Lower leg skin (tissue), 4 donors: ENCODE measurements at regions not wholly inside any gene's neighbourhood (a gene's known extent, or its start where the extent isn't known, plus 50 kb on each side); places are given as distances from the start of the nearest gene placed in this dataset.

Source experiments
- DNase-seq, 2 donors: peaks; one replicate each; pipeline ENCODE4 v3.0.0-alpha.2; 2019; ENCODE audit warnings: low spot score in 2 of 2
- H3K4me3 ChIP-seq: fragments of 200-600 bp; sonication (generic); 2 replicates; pipeline ENCODE4 v1.5.1; 2017; ENCODE audit warnings: mild to moderate bottlenecking, low read depth; ENCODE audit not compliant: poor library complexity, severe bottlenecking
- POLR2A ChIP-seq, 2 donors: fragments of 450-650 bp; IDR thresholded peaks; one replicate each; pipeline ENCODE4 v1.6.1; 2016 to 2017; ENCODE audit warnings: antibody characterized with exemption in 2 of 2, mild to moderate bottlenecking in 1 of 2, moderate library complexity in 1 of 2
- WGBS, 2 donors: methylation state at CpG; one replicate each; pipeline ENCODE4 v1.1.5; 2018; 5-methylcytosine and 5-hydroxymethylcytosine counted together
- intact Hi-C: fragments of 100-400 bp; cut with DNase I; formaldehyde crosslinking; loops from one replicate; pipeline ENCODE4 v1.15.0; 2023; ENCODE audit warnings: low total_unique reads
- TF ChIP-seq, protein P1 (sequence below), 3 donors: fragments of 450-650 bp; IDR thresholded peaks; one replicate each; pipeline ENCODE4 v1.5.1; 2016; ENCODE audit warnings: antibody characterized with exemption in 3 of 3, mild to moderate bottlenecking in 3 of 3, moderate library complexity in 2 of 3

DNA sequence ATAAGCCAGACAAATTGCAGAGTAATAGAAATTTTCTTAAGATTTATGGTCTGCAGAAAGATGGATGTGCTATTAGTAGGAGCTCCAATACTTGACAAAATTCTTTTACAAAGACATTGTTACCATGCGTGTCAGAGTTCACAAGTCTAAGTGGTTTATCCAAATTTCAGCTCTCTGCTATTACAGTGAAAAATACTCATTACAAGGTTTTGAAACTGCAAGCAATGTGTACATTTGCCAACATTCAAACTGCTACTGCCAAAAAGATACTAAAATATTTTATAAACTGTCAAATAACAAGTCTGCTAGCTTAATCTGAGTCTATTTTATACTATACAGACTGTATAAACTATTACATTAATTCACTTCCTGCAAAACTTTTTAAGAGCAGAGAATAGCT, 1341.5 kb upstream of the ACVR2A start:
- 66 to 71% methylated on average over 1 of the region's 1 CpG for WGBS, 2 donors
- DNase-seq, result no peak
- TF ChIP-seq, protein P1, sequence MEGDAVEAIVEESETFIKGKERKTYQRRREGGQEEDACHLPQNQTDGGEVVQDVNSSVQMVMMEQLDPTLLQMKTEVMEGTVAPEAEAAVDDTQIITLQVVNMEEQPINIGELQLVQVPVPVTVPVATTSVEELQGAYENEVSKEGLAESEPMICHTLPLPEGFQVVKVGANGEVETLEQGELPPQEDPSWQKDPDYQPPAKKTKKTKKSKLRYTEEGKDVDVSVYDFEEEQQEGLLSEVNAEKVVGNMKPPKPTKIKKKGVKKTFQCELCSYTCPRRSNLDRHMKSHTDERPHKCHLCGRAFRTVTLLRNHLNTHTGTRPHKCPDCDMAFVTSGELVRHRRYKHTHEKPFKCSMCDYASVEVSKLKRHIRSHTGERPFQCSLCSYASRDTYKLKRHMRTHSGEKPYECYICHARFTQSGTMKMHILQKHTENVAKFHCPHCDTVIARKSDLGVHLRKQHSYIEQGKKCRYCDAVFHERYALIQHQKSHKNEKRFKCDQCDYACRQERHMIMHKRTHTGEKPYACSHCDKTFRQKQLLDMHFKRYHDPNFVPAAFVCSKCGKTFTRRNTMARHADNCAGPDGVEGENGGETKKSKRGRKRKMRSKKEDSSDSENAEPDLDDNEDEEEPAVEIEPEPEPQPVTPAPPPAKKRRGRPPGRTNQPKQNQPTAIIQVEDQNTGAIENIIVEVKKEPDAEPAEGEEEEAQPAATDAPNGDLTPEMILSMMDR (IDR thresholded peaks at IDR 0.05), result no peak
- TF ChIP-seq POLR2A (IDR thresholded peaks at IDR 0.05), result no peak
- no peak overlapping the region for H3K4me3 ChIP-seq
- intact Hi-C loops, result no loop called here

DNA sequence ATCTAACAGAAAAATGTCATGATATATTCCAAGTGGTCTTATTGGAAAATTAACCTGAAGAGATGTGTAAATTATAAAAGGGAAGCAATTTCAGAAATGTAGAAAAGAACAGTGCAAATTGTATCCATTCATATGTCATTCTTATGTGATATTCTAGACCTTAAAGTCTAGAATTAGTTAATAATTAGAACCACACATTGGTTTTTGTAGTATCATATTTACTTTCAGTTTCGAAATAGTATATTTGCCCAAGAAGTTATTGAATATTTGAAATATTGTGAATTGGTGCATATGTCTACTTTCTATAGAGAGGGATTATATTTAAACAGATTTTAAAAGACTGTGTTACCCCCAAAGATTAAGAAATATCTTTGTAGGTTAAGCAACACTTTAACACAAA, 1348.6 kb upstream of the ACVR2A start:
- TF ChIP-seq, protein P1 (IDR thresholded peaks at IDR 0.05), result no peak
- no peak for TF ChIP-seq POLR2A (IDR thresholded peaks at IDR 0.05)
- no peak for DNase-seq
- intact Hi-C loops, result no loop called here
- H3K4me3 ChIP-seq, result no peak overlapping the region
- WGBS, 2 donors, result 80 to 81% methylated on average over 1 of the region's 1 CpG

DNA sequence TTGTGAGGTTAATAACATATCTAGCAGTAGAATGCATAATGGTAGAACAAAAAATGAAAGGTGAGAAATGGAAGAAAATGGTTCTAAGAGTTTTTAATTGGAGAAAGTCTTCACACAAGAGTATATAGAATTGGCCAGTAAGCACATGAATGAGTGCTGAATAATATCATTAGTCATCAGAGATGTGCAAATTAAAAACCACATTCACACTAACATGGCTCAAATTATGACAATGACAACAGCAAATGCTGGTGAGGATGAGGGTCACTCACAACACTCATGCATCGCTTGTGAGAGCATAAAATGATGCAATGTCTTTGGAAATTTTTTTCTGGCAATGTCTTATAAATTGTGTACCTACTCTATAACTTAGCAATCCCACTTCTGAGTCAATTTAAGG, 1355.4 kb upstream of the ACVR2A start:
- 88 to 96% methylated on average over 1 of the region's 1 CpG for WGBS, 2 donors
- H3K4me3 ChIP-seq, result no peak overlapping the region
- TF ChIP-seq, protein P1 (IDR thresholded peaks at IDR 0.05), result no peak
- TF ChIP-seq POLR2A (IDR thresholded peaks at IDR 0.05), result no peak
- intact Hi-C loops, result no loop called here
- no peak for DNase-seq

DNA sequence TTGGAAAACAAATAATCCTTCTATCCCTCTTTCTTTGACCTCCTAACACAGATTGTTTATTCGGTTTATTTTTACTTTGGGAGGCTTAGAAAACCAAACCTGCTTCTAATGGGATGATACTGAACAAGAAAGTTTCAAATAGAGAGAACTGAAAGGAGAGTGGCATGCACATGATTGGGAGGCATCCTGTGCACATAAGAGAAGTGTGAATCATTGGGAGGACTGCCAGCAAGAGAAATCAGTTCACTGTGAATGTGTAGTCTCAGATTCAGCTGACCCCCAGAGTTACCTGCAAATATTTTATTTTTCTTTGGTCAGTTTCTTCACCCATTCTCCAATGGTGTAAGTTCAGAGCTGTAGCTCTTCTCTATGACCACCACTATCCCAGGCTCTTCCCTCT, 1363.2 kb upstream of the ACVR2A start:
- no peak overlapping the region for H3K4me3 ChIP-seq
- 74 to 86% methylated on average over 1 of the region's 1 CpG for WGBS, 2 donors
- no peak for DNase-seq
- intact Hi-C loops, result no loop called here
- no peak for TF ChIP-seq POLR2A (IDR thresholded peaks at IDR 0.05)
- TF ChIP-seq, protein P1 (IDR thresholded peaks at IDR 0.05), result no peak

DNA sequence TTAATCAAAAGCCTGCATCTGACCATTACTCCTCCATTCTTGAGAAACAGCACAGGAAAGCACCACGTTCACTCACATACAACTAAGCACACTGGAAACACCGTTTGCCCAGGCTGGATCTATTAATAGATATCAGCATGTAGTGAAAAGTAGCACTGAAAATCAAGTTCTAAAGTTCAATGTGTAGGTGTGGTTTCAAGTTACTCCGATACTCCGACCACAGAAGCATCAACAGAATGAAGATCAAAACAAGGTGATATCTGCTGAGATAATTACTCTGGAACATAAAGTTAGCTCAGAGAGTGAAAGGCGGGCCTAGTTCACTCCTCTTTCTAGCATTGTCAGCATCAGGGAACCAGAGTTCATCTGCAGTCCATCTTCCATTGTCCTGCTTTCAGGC, 1367.4 kb upstream of the ACVR2A start:
- intact Hi-C loops, result no loop called here
- H3K4me3 ChIP-seq, result no peak overlapping the region
- WGBS, 2 donors, result 55 to 58% methylated on average over 5 of the region's 5 CpGs
- DNase-seq, result no peak
- TF ChIP-seq POLR2A (IDR thresholded peaks at IDR 0.05), result no peak
- TF ChIP-seq, protein P1 (IDR thresholded peaks at IDR 0.05), result no peak

DNA sequence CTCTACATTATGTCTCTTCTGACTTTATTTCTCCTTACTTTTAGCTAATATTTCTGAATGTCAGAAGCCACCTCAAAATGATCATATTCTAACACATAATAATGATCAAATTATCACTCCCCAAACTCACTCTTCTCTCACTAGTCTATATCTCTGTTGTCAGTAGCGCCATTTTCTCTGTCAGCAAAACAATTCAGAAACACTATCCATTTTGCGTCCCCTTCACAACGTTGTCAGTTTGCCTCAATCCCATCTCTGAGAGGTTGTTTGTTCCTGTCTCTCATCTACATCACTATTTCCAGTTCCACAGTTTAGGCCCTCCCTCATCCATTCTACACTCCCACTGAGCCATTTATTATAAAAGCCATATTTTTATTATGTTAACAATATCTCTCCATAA, 1376.3 kb upstream of the ACVR2A start:
- no peak overlapping the region for H3K4me3 ChIP-seq
- intact Hi-C loops, result no loop called here
- no peak for DNase-seq
- WGBS, 2 donors, result 90 to 96% methylated on average over 3 of the region's 3 CpGs
- TF ChIP-seq, protein P1 (IDR thresholded peaks at IDR 0.05), result no peak
- TF ChIP-seq POLR2A (IDR thresholded peaks at IDR 0.05), result no peak
